CD14-positive monocyte (primary cell): ENCODE measurements at regions not wholly inside any gene's neighbourhood (a gene's known extent, or its start where the extent isn't known, plus 50 kb on each side); places are given as distances from the start of the nearest gene placed in this dataset.

ENCODE experiments used
- DNase-seq, 3 donors: peaks; one replicate each; pipeline ENCODE4 v3.0.0-alpha.2; 2011 to 2022
- H2AFZ ChIP-seq: 2 replicates; pipeline ENCODE4 v1.6.0; 2012; ENCODE audit warnings: mild to moderate bottlenecking, low read depth, low read length, inconsistent platforms; ENCODE audit not compliant: insufficient read depth, poor library complexity, severe bottlenecking
- H3K27ac ChIP-seq, 2 donors: 1 replicate in 1 of 2; 2 replicates in 1 of 2; pipeline ENCODE4 v1.5.1; 2012 to 2013; ENCODE audit warnings: low read length in 2 of 2, control low read depth in 1 of 2, inconsistent platforms in 1 of 2, low read depth in 1 of 2, mild to moderate bottlenecking in 1 of 2
- H3K27me3 ChIP-seq, 2 donors: one replicate each; pipeline versions ENCODE4 v1.6.0 to v1.6.1; 2011 to 2013; ENCODE audit warnings: low read length in 2 of 2; ENCODE audit not compliant: control insufficient read depth in 2 of 2, insufficient read depth in 2 of 2
- H3K36me3 ChIP-seq, 2 donors: replicated peaks in 1 of 2; 1 replicate in 1 of 2; 2 replicates in 1 of 2; pipeline versions ENCODE4 v1.5.1 to v1.6.1; 2012 to 2013; ENCODE audit warnings: low read length in 2 of 2, control low read depth in 1 of 2, inconsistent platforms in 1 of 2, mild to moderate bottlenecking in 1 of 2; ENCODE audit not compliant: insufficient read depth in 2 of 2, control insufficient read depth in 1 of 2
- H3K4me1 ChIP-seq, 2 donors: 1 replicate in 1 of 2; 2 replicates in 1 of 2; pipeline versions ENCODE4 v1.5.1 to v1.6.1; 2012 to 2013; ENCODE audit warnings: low read length in 2 of 2, control low read depth in 1 of 2, inconsistent platforms in 1 of 2, mild to moderate bottlenecking in 1 of 2, moderate library complexity in 1 of 2; ENCODE audit not compliant: insufficient read depth in 2 of 2, control insufficient read depth in 1 of 2
- H3K4me2 ChIP-seq: replicated peaks from 2 replicates; pipeline ENCODE3; 2012; ENCODE audit warnings: low read length, moderate library complexity, mild to moderate bottlenecking; ENCODE audit not compliant: poor library complexity, severe bottlenecking; ENCODE audit errors: extremely low read depth
- H3K4me3 ChIP-seq, 3 experiments: fragments of 200-600 bp in 1 of 3; sonication (generic) in 1 of 3; replicated peaks in 1 of 3; 1 replicate in 2 of 3; 2 replicates in 1 of 3; pipeline ENCODE4 v1.5.1; 2011 to 2013; ENCODE audit warnings: low read length in 3 of 3, mild to moderate bottlenecking in 3 of 3, control low read depth in 2 of 3, low read depth in 2 of 3, inconsistent platforms in 1 of 3, moderate library complexity in 1 of 3
- H3K79me2 ChIP-seq: 2 replicates; pipeline ENCODE4 v1.6.0; 2012; ENCODE audit warnings: mild to moderate bottlenecking, control low read depth, inconsistent platforms, low read length, moderate library complexity; ENCODE audit not compliant: insufficient read depth
- H3K9ac ChIP-seq: 2 replicates; pipeline ENCODE4 v1.6.0; 2017; ENCODE audit warnings: low read length, mild to moderate bottlenecking; ENCODE audit not compliant: insufficient read depth, poor library complexity, severe bottlenecking
- H3K9me3 ChIP-seq, 2 donors: replicated peaks in 1 of 2; 1 replicate in 1 of 2; 2 replicates in 1 of 2; pipeline versions ENCODE4 v1.5.1 to v1.6.1; 2012 to 2013; ENCODE audit warnings: low read length in 2 of 2, control low read depth in 1 of 2; ENCODE audit not compliant: control insufficient read depth in 1 of 2, insufficient read depth in 1 of 2
- H4K20me1 ChIP-seq: 2 replicates; pipeline ENCODE4 v1.6.0; 2012; ENCODE audit warnings: mild to moderate bottlenecking, low read length, control low read depth, moderate library complexity; ENCODE audit not compliant: insufficient read depth
- H3K27ac Mint-ChIP-seq, 7 donors: one replicate each; pipeline ENCODE4 v1.8.0; 2020; ENCODE audit warnings: mild to moderate bottlenecking in 7 of 7, mixed read lengths in 7 of 7, moderate library complexity in 6 of 7, inconsistent platforms in 2 of 7
- H3K27me3 Mint-ChIP-seq, 3 donors: one replicate each; pipeline ENCODE4 v1.8.0; 2021 to 2022; ENCODE audit warnings: low read depth in 3 of 3, mild to moderate bottlenecking in 3 of 3, mixed read lengths in 3 of 3, moderate library complexity in 3 of 3, inconsistent platforms in 1 of 3
- H3K36me3 Mint-ChIP-seq, 2 donors: one replicate each; pipeline ENCODE4 v1.8.0; 2020; ENCODE audit warnings: mixed read lengths in 2 of 2, inconsistent platforms in 1 of 2, mild to moderate bottlenecking in 1 of 2
- H3K4me1 Mint-ChIP-seq: one replicate; pipeline ENCODE4 v1.8.0; 2020; ENCODE audit warnings: mild to moderate bottlenecking, mixed read lengths
- H3K4me3 Mint-ChIP-seq, 2 donors: one replicate each; pipeline ENCODE4 v1.8.0; 2020; ENCODE audit warnings: mild to moderate bottlenecking in 2 of 2, mixed read lengths in 2 of 2, moderate library complexity in 1 of 2
- H3K9me3 Mint-ChIP-seq, 7 donors: one replicate each; pipeline ENCODE4 v1.8.0; 2020 to 2022; ENCODE audit warnings: mixed read lengths in 7 of 7, mild to moderate bottlenecking in 6 of 7, moderate library complexity in 6 of 7, inconsistent platforms in 2 of 7
- CTCF ChIP-seq: fragments of 200-600 bp; IDR thresholded peaks from one replicate; pipeline ENCODE4 v1.8.0; 2022; ENCODE audit warnings: antibody characterized with exemption, mild to moderate bottlenecking
- WGBS: methylation state at CpG from one replicate; pipeline ENCODE4 v1.1.5; 2013; ENCODE audit warnings: missing lambda C conversion rate; ENCODE audit not compliant: insufficient coverage; 5-methylcytosine and 5-hydroxymethylcytosine counted together
- intact Hi-C, 2 donors: fragments of 100-400 bp; cut with micrococcal nuclease; formaldehyde crosslinking; loops; one replicate each; pipeline versions ENCODE4 v1.15.0 to v1.15.1; 2023

- no peak overlapping the region for H3K9ac ChIP-seq
- intact Hi-C loops: no loop called here
- H3K27ac ChIP-seq: no peak overlapping the region
- H3K9me3 Mint-ChIP-seq: peaks cover 0 to 8% (median 0%) of the 10 kb centered on the region in 7 donors
- H3K36me3 ChIP-seq: no peaks in the 10 kb centered on the region
- no peaks in the 10 kb centered on the region for H3K27me3 Mint-ChIP-seq
- H3K36me3 Mint-ChIP-seq: no peaks in the 10 kb centered on the region
- H2AFZ ChIP-seq: no peak overlapping the region
- WGBS: 68% methylated on average over 4 of the region's 7 CpGs
- no peak overlapping the region for H3K27ac Mint-ChIP-seq
- H3K79me2 ChIP-seq: no peaks in the 10 kb centered on the region
- H3K4me1 ChIP-seq: no peaks in the 10 kb centered on the region
- H3K4me3 ChIP-seq: no peak overlapping the region
- TF ChIP-seq CTCF: no peak
- no peak overlapping the region for H3K4me3 Mint-ChIP-seq
- H3K27me3 ChIP-seq: no peaks in the 10 kb centered on the region
- no peak overlapping the region for H3K4me2 ChIP-seq
- H3K9me3 ChIP-seq: no peaks in the 10 kb centered on the region
- no peak for DNase-seq
- H4K20me1 ChIP-seq: no peaks in the 10 kb centered on the region
- no peaks in the 10 kb centered on the region for H3K4me1 Mint-ChIP-seq
Measured at GRCh38 chr9:11821306-11821975, 871.7 kb upstream of the TYRP1 start.

- peaks cover 0 to 2% (median 0%) of the 10 kb centered on the region in 7 donors for H3K9me3 Mint-ChIP-seq
- Histone ChIP-seq H3K4me3 (no peak overlapping the region), H3K4me2 (no peak overlapping the region), H3K9me3 (no peaks in the 10 kb centered on the region), H3K4me1 (no peaks in the 10 kb centered on the region), H3K27ac (no peak overlapping the region), H3K36me3 (no peaks in the 10 kb centered on the region), H3K9ac (no peak overlapping the region), H2AFZ (no peak overlapping the region), H4K20me1 (no peaks in the 10 kb centered on the region), H3K79me2 (no peaks in the 10 kb centered on the region), H3K27me3 (no peaks in the 10 kb centered on the region)
- no peak overlapping the region for H3K27ac Mint-ChIP-seq
- no peaks in the 10 kb centered on the region for H3K27me3 Mint-ChIP-seq
- intact Hi-C loops: no loop called here
- TF ChIP-seq CTCF: no peak
- no CpG with 5 or more reads among the region's 3 CpGs for WGBS
- H3K4me3 Mint-ChIP-seq: no peak overlapping the region
- DNase-seq: no peak
- no peaks in the 10 kb centered on the region for H3K4me1 Mint-ChIP-seq
- no peaks in the 10 kb centered on the region for H3K36me3 Mint-ChIP-seq
Measured at GRCh38 chr9:11828201-11828600, 865.0 kb upstream of the TYRP1 start.
